ENCODE measurements at regions not wholly inside any gene's neighbourhood (a gene's known extent, or its start where the extent isn't known, plus 50 kb on each side); places are given as distances from the start of the nearest gene placed in this dataset.

- TF ChIP-seq SMC3 (conservative IDR thresholded peaks at IDR 0.05; ENCODE audit: poor library complexity) (no peak), RAD21 (conservative IDR thresholded peaks at IDR 0.05) (no peak), CTCF (IDR thresholded peaks at IDR 0.05; ENCODE audit: poor library complexity, severe bottlenecking) (no peak), POLR2AphosphoS5 (IDR thresholded peaks at IDR 0.05) (no peak), EP300 (conservative IDR thresholded peaks at IDR 0.05; ENCODE audit: poor library complexity, severe bottlenecking) (no peak), MXI1 (conservative IDR thresholded peaks at IDR 0.05; ENCODE audit: poor library complexity, severe bottlenecking) (no peak), EZH2 (IDR thresholded peaks at IDR 0.05; ENCODE audit: borderline replicate concordance, insufficient read depth, low read length, poor library complexity, severe bottlenecking) (no peak)
These were observed 812.0 kb downstream of the DACH1 start for GRCh38 chr13:71055047-71055446.

All from neural cell (in vitro differentiated cells).